Activated CD8-positive, alpha-beta memory T cell treated with anti-CD3 and anti-CD28 coated beads for 4 hours (primary cell): ENCODE measurements at regions not wholly inside any gene's neighbourhood (a gene's known extent, or its start where the extent isn't known, plus 50 kb on each side); places are given as distances from the start of the nearest gene placed in this dataset.
"Not testable (repeated sequence)": the region's sequence is repeated elsewhere in the genome, so short reads cannot be mapped to it uniquely, and the experiment has no call there.

ENCODE experiments used
- DNase-seq, 2 donors: peaks; one replicate each; pipeline ENCODE4 v3.0.0-alpha.2; 2020; ENCODE audit warnings: low read depth in 2 of 2

DNA sequence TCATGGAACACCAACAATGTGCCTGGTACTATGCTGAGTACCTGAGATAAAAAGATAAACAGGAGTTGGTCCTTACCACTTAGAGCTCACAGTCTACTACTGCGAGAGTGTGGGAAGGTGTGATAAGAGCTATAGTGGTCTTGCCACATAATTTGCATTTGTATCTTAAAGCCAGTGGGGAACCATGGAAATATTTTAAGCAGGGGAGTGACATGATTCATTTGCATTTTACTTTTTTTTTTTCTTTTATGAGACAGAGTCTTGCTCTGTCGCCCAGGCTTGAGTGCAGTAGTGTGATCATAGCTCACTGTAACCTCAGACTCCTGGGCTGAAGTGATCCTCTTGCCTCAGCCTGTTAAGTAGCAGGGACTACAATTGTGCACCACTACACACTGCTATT lies 54.2 kb upstream of the FAM72C start:
- not testable (repeated sequence) for DNase-seq

GRCh38 chr1:144021690-144022384 lies 50.1 kb upstream of the FAM72C start:
- not testable (repeated sequence) for DNase-seq
